B cell (primary cell): ENCODE measurements at regions not wholly inside any gene's neighbourhood (a gene's known extent, or its start where the extent isn't known, plus 50 kb on each side); places are given as distances from the start of the nearest gene placed in this dataset.

ENCODE experiments used
- ATAC-seq: fragments of 200-7000 bp; cut with Tn5 transposase; one replicate; pipeline ENCODE4 v1.10.0; 2021; ENCODE audit warnings: low read depth, mild to moderate bottlenecking, moderate number of reproducible peaks, moderate library complexity
- CTCF ChIA-PET: fragments of 350-600 bp; sonication (Branson Sonifier 250); formaldehyde crosslinking; loops from one replicate; lab custom pipeline; 2021; ENCODE audit warnings: antibody characterized with exemption, inconsistent platforms; lab: Charles Lee
- POLR2A ChIA-PET: fragments of 350-600 bp; sonication (Branson Sonifier 250); formaldehyde crosslinking; loops from one replicate; lab custom pipeline; 2021; ENCODE audit warnings: antibody characterized with exemption; lab: Charles Lee
- DNase-seq: peaks from one replicate; pipeline ENCODE4 v3.0.0; 2013
- H2AFZ ChIP-seq: 2 replicates; pipeline ENCODE4 v1.6.1; 2012; ENCODE audit warnings: mild to moderate bottlenecking, low read depth, low read length; ENCODE audit not compliant: insufficient read depth, poor library complexity, severe bottlenecking
- H3K27ac ChIP-seq, 2 donors: 1 replicate in 1 of 2; 2 replicates in 1 of 2; pipeline ENCODE4 v1.5.1; 2012 to 2013; ENCODE audit warnings: low read length in 2 of 2, mild to moderate bottlenecking in 2 of 2, moderate library complexity in 1 of 2
- H3K27me3 ChIP-seq, 4 experiments: fragments of 200-600 bp in 1 of 4; sonication (generic) in 1 of 4; replicated peaks in 1 of 4; 1 replicate in 2 of 4; 2 replicates in 2 of 4; pipeline versions ENCODE4 v1.6.1 to v1.7.0; 2013 to 2016; ENCODE audit warnings: low read length in 3 of 4, mild to moderate bottlenecking in 2 of 4, mixed read lengths in 1 of 4, moderate library complexity in 1 of 4; ENCODE audit not compliant: insufficient read depth in 4 of 4, control insufficient read depth in 3 of 4; ENCODE audit errors: control extremely low read depth in 1 of 4
- H3K36me3 ChIP-seq, 2 experiments: replicated peaks in 1 of 2; 1 replicate in 1 of 2; 2 replicates in 1 of 2; pipeline versions ENCODE4 v1.6.1 to v1.7.1; 2013; ENCODE audit warnings: low read length in 1 of 2; ENCODE audit not compliant: insufficient read depth in 2 of 2, control insufficient read depth in 1 of 2; ENCODE audit errors: control extremely low read depth in 1 of 2, extremely low read depth in 1 of 2
- H3K4me1 ChIP-seq, 2 donors: fragments of 200-600 bp in 1 of 2; sonication (generic) in 1 of 2; 1 replicate in 1 of 2; 2 replicates in 1 of 2; pipeline versions ENCODE4 v1.5.1 to v1.6.1; 2013 to 2017; ENCODE audit warnings: low read length in 2 of 2; ENCODE audit not compliant: control insufficient read depth in 2 of 2, insufficient read depth in 2 of 2
- H3K4me2 ChIP-seq: replicated peaks from 2 replicates; pipeline ENCODE3; 2012; ENCODE audit warnings: mild to moderate bottlenecking, low read depth, low read length; ENCODE audit not compliant: poor library complexity, severe bottlenecking
- H3K4me3 ChIP-seq, 5 experiments: fragments of 200-600 bp in 1 of 5; sonication (generic) in 1 of 5; 1 replicate in 3 of 5; 2 replicates in 2 of 5; pipeline versions ENCODE4 v1.5.1 to v1.7.0; 2011 to 2016; ENCODE audit warnings: low read length in 4 of 5, mild to moderate bottlenecking in 4 of 5, low read depth in 2 of 5, control low read depth in 1 of 5, moderate library complexity in 1 of 5; ENCODE audit not compliant: insufficient read depth in 1 of 5; ENCODE audit errors: control extremely low read depth in 1 of 5, extremely low read depth in 1 of 5
- H3K79me2 ChIP-seq: fragments of 200-600 bp; sonication (generic); one replicate; pipeline ENCODE4 v1.6.0; 2016; ENCODE audit warnings: low read length; ENCODE audit not compliant: control insufficient read depth, insufficient read depth
- H3K9ac ChIP-seq: fragments of 200-600 bp; sonication (generic); 2 replicates; pipeline ENCODE4 v1.6.1; 2017; ENCODE audit warnings: mild to moderate bottlenecking, low read length, moderate library complexity
- H3K9me3 ChIP-seq, 3 donors: one replicate each; pipeline versions ENCODE4 v1.6.1 to v1.7.1; 2013; ENCODE audit warnings: low read length in 2 of 3; ENCODE audit not compliant: control insufficient read depth in 2 of 3, insufficient read depth in 1 of 3; ENCODE audit errors: control extremely low read depth in 1 of 3
- H4K20me1 ChIP-seq: 2 replicates; pipeline ENCODE4 v1.6.0; 2012; ENCODE audit warnings: mild to moderate bottlenecking, low read length; ENCODE audit not compliant: insufficient read depth, control insufficient read depth, poor library complexity, severe bottlenecking
- H3K27ac Mint-ChIP-seq: one replicate; pipeline ENCODE4 v1.8.0; 2021; ENCODE audit warnings: mixed read lengths
- H3K27me3 Mint-ChIP-seq: one replicate; pipeline ENCODE4 v1.8.0; 2021; ENCODE audit warnings: mixed read lengths
- H3K4me1 Mint-ChIP-seq: one replicate; pipeline ENCODE4 v1.8.0; 2021; ENCODE audit warnings: mixed read lengths
- H3K4me3 Mint-ChIP-seq: one replicate; pipeline ENCODE4 v1.8.0; 2021; ENCODE audit warnings: mixed read lengths
- H3K9me3 Mint-ChIP-seq: one replicate; pipeline ENCODE4 v1.8.0; 2022; ENCODE audit warnings: mixed read lengths; ENCODE audit not compliant: insufficient read depth
- CTCF ChIP-seq: fragments of 200-600 bp; IDR thresholded peaks from one replicate; pipeline ENCODE4 v1.8.0; 2022; ENCODE audit warnings: antibody characterized with exemption, mild to moderate bottlenecking
- EZH2 ChIP-seq: IDR thresholded peaks from 2 replicates; pipeline ENCODE4 v1.6.1; 2012; ENCODE audit warnings: borderline replicate concordance, low read depth, mild to moderate bottlenecking, moderate library complexity, low read length; ENCODE audit not compliant: insufficient read depth, poor library complexity, severe bottlenecking
- WGBS: methylation state at CpG from one replicate; pipeline ENCODE4 v1.1.5; 2013; ENCODE audit warnings: missing lambda C conversion rate; ENCODE audit not compliant: insufficient coverage; 5-methylcytosine and 5-hydroxymethylcytosine counted together
- intact Hi-C: fragments of 100-400 bp; cut with micrococcal nuclease; formaldehyde crosslinking; loops from one replicate; pipeline ENCODE4 v1.10.0; 2022

DNA sequence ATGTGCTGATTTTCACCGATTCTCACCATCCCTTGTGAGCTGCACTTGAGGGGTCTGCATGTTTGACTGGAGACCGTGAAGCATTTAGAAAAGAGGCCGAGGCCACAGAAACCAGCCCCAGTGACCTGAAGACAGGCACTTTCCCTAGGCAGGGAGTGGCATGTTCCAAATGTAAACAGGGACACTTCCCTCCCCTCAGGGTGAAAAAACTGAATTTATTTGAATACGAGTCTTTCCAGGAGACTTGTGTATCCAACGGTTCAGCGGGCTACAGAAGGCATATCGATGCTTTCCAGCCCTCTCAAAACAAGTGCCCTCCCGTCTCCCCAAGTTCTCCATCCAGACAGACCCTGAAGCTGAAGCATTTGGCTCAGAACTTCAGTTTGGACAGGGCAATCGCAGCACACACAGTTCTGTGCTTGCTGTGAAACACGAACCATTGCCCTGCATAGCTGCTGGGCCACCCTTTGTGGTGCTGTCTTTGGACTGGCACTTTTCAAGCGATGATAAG, 106.1 kb downstream of the ZIC5 start:
- Mint-ChIP-seq H3K9me3 (no peaks in the 10 kb centered on the region), H3K4me3 (no peak overlapping the region), H3K4me1 (no peaks in the 10 kb centered on the region), H3K27ac (no peak overlapping the region), H3K27me3 (no peaks in the 10 kb centered on the region)
- H3K4me3 ChIP-seq = no peak overlapping the region
- DNase-seq (no peak), ATAC-seq (no peak)
- H3K4me1 ChIP-seq = no peaks in the 10 kb centered on the region
- H3K27me3 ChIP-seq = no peaks in the 10 kb centered on the region
- POLR2A ChIA-PET = no interaction called here
- intact Hi-C loops = no loop called here
- no peak overlapping the region for H3K27ac ChIP-seq
- 96% methylated on average over 11 of the region's 11 CpGs for WGBS
- H3K79me2 ChIP-seq = no peaks in the 10 kb centered on the region
- TF ChIP-seq CTCF (no peak), EZH2 (no peak)
- H2AFZ ChIP-seq = no peak overlapping the region
- no peak overlapping the region for H3K9ac ChIP-seq
- CTCF ChIA-PET = no interaction called here
- H3K36me3 ChIP-seq = no peaks in the 10 kb centered on the region
- no peak overlapping the region for H3K4me2 ChIP-seq
- H4K20me1 ChIP-seq = no peaks in the 10 kb centered on the region
- H3K9me3 ChIP-seq = no peaks in the 10 kb centered on the region

DNA sequence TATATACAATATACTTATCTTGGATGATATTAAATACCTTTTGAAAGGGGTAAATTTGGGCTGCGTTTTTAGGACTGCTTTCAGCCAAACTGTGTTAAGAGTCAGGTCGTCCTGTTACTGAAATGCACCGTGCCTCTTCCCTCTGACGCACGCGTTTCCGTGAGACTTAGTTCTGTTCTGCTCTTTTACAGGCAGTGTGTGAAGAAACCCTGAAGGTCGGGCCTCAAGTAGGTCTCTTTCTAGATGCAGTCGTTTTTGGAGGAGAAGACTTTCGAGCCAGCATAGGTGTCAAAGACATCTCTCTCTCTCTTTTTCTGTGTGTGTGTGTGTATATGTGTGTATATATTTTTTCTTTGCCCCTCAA, 107.0 kb downstream of the ZIC5 start:
- no peak overlapping the region for H3K9ac ChIP-seq
- no peak overlapping the region for H3K4me2 ChIP-seq
- no peak for DNase-seq
- ChIA-PET POLR2A (no interaction called here), CTCF (no interaction called here)
- 91% methylated on average over 7 of the region's 10 CpGs for WGBS
- ATAC-seq = no peak
- no peaks in the 10 kb centered on the region for H3K36me3 ChIP-seq
- H2AFZ ChIP-seq = no peak overlapping the region
- no peak overlapping the region for H3K4me3 ChIP-seq
- no peaks in the 10 kb centered on the region for H3K9me3 ChIP-seq
- H3K4me3 Mint-ChIP-seq = no peak overlapping the region
- H3K27ac ChIP-seq = no peak overlapping the region
- no peaks in the 10 kb centered on the region for H3K27me3 ChIP-seq
- no peaks in the 10 kb centered on the region for H3K4me1 ChIP-seq
- no peak overlapping the region for H3K27ac Mint-ChIP-seq
- TF ChIP-seq CTCF = no peak
- TF ChIP-seq EZH2 = no peak
- intact Hi-C loops = no loop called here
- H4K20me1 ChIP-seq = no peaks in the 10 kb centered on the region
- H3K27me3 Mint-ChIP-seq = no peaks in the 10 kb centered on the region
- H3K79me2 ChIP-seq = no peaks in the 10 kb centered on the region
- H3K9me3 Mint-ChIP-seq = no peaks in the 10 kb centered on the region
- H3K4me1 Mint-ChIP-seq = no peaks in the 10 kb centered on the region
